IMR-90 (cell line): ENCODE measurements at regions not wholly inside any gene's neighbourhood (a gene's known extent, or its start where the extent isn't known, plus 50 kb on each side); places are given as distances from the start of the nearest gene placed in this dataset.

ENCODE experiments used
- ATAC-seq: fragments of 200-7000 bp; cut with Tn5 transposase; 2 replicates; pipeline ENCODE4 v1.9.1; 2020; ENCODE audit warnings: low read depth, mild to moderate bottlenecking, moderate library complexity
- BruUV-seq: library from RNA; stranded (reverse); fragments of 400-500 nt; replicated peaks from 2 replicates; lab custom pipeline; 2021; lab: Mats Ljungman, UMichigan
- CTCF ChIA-PET: fragments of 300-600 bp; formaldehyde crosslinking; extraction: SDS; loops from one replicate; lab custom pipeline; 2021; ENCODE audit warnings: antibody characterized with exemption; lab: Yijun Ruan, JAX
- POLR2A ChIA-PET: fragments of 300-600 bp; sonication (Branson Sonifier 250); formaldehyde crosslinking; loops from one replicate; lab custom pipeline; 2022; ENCODE audit warnings: antibody characterized with exemption; ENCODE audit not compliant: unreplicated experiment; lab: Charles Lee
- DNase-seq: peaks from one replicate; pipeline ENCODE4 v3.0.0; 2013
- H2AFZ ChIP-seq: replicated peaks from 2 replicates; pipeline ENCODE3; 2013; ENCODE audit warnings: low read length, mild to moderate bottlenecking; ENCODE audit not compliant: poor library complexity
- H2AK5ac ChIP-seq: 2 replicates; pipeline ENCODE4 v1.6.1; 2013; ENCODE audit warnings: low read depth, low read length, inconsistent platforms
- H2AK9ac ChIP-seq: replicated peaks from 2 replicates; pipeline ENCODE3; 2013; ENCODE audit warnings: mild to moderate bottlenecking, low read depth, low read length, moderate library complexity; ENCODE audit not compliant: poor library complexity
- H2BK120ac ChIP-seq: 2 replicates; pipeline ENCODE4 v1.6.1; 2013; ENCODE audit warnings: low read depth, low read length, inconsistent platforms
- H2BK15ac ChIP-seq: 3 replicates; pipeline ENCODE4 v1.6.1; 2013; ENCODE audit warnings: low read depth, low read length, inconsistent platforms
- H2BK20ac ChIP-seq: 2 replicates; pipeline ENCODE4 v1.6.1; 2013; ENCODE audit warnings: low read depth, mild to moderate bottlenecking, inconsistent platforms, low read length, moderate library complexity
- H2BK5ac ChIP-seq: 2 replicates; pipeline ENCODE4 v1.6.1; 2013; ENCODE audit warnings: mild to moderate bottlenecking, low read depth, low read length, inconsistent platforms; ENCODE audit not compliant: poor library complexity, severe bottlenecking
- H3K14ac ChIP-seq: replicated peaks from 2 replicates; pipeline ENCODE4 v1.6.1; 2013; ENCODE audit warnings: low read depth, low read length, inconsistent platforms
- H3K18ac ChIP-seq: 2 replicates; pipeline ENCODE4 v1.6.1; 2013; ENCODE audit warnings: low read depth, low read length, control low read depth
- H3K23ac ChIP-seq: 2 replicates; pipeline ENCODE4 v1.6.1; 2013; ENCODE audit warnings: low read depth, low read length, inconsistent platforms
- H3K27ac ChIP-seq: 2 replicates; pipeline ENCODE4 v1.5.1; 2013; ENCODE audit warnings: mild to moderate bottlenecking, control low read depth, low read length; ENCODE audit not compliant: insufficient read depth
- H3K27me3 ChIP-seq: 2 replicates; pipeline ENCODE4 v1.6.1; 2013; ENCODE audit warnings: low read length; ENCODE audit not compliant: control insufficient read depth, insufficient read depth
- H3K36me3 ChIP-seq: 2 replicates; pipeline ENCODE4 v1.6.1; 2013; ENCODE audit warnings: low read length, mixed read lengths; ENCODE audit not compliant: control insufficient read depth, insufficient read depth
- H3K4ac ChIP-seq: 2 replicates; pipeline ENCODE4 v1.6.1; 2013; ENCODE audit warnings: low read depth, low read length, inconsistent platforms
- H3K4me1 ChIP-seq: 2 replicates; pipeline ENCODE4 v1.6.1; 2013; ENCODE audit warnings: low read length, mixed read lengths; ENCODE audit not compliant: control insufficient read depth, insufficient read depth
- H3K4me2 ChIP-seq: 2 replicates; pipeline ENCODE4 v1.6.1; 2013; ENCODE audit warnings: low read depth, mild to moderate bottlenecking, control low read depth, low read length, moderate library complexity
- H3K4me3 ChIP-seq: 2 replicates; pipeline ENCODE4 v1.5.1; 2013; ENCODE audit warnings: low read depth, mild to moderate bottlenecking, control low read depth, low read length, moderate library complexity; ENCODE audit not compliant: insufficient read depth
- H3K56ac ChIP-seq: 2 replicates; pipeline ENCODE4 v1.6.1; 2013; ENCODE audit warnings: low read length, inconsistent platforms; ENCODE audit not compliant: insufficient read depth; ENCODE audit errors: extremely low read depth
- H3K79me1 ChIP-seq, 2 experiments: 2 replicates each; pipeline ENCODE4 v1.6.1; 2013; ENCODE audit warnings: low read length in 2 of 2, inconsistent platforms in 1 of 2, low read depth in 1 of 2
- H3K9ac ChIP-seq: 2 replicates; pipeline ENCODE4 v1.6.1; 2013; ENCODE audit warnings: low read depth, low read length, control low read depth
- H3K9me1 ChIP-seq: 2 replicates; pipeline ENCODE4 v1.6.1; 2013; ENCODE audit warnings: low read length, inconsistent platforms; ENCODE audit not compliant: insufficient read depth
- H3K9me3 ChIP-seq: 2 replicates; pipeline ENCODE4 v1.6.1; 2013; ENCODE audit warnings: low read length; ENCODE audit not compliant: control insufficient read depth, insufficient read depth
- H4K20me1 ChIP-seq: 2 replicates; pipeline ENCODE4 v1.6.1; 2013; ENCODE audit warnings: low read length, inconsistent platforms; ENCODE audit not compliant: insufficient read depth
- H4K5ac ChIP-seq: 2 replicates; pipeline ENCODE4 v1.6.1; 2013; ENCODE audit warnings: mild to moderate bottlenecking, low read depth, low read length, control low read depth
- H4K8ac ChIP-seq, 2 experiments: 2 replicates each; pipeline ENCODE4 v1.6.1; 2013; ENCODE audit warnings: low read depth in 2 of 2, low read length in 2 of 2, control low read depth in 1 of 2, inconsistent platforms in 1 of 2
- H4K91ac ChIP-seq: 2 replicates; pipeline ENCODE4 v1.6.1; 2013; ENCODE audit warnings: low read depth, low read length, inconsistent platforms; ENCODE audit not compliant: insufficient read depth
- BHLHE40 ChIP-seq: fragments of 150-350 bp; IDR thresholded peaks from 2 replicates; pipeline ENCODE4 v1.6.1; 2016; ENCODE audit warnings: mild to moderate bottlenecking, low read depth, low read length
- CEBPB ChIP-seq: IDR thresholded peaks from 2 replicates; pipeline ENCODE4 v1.6.1; 2012; ENCODE audit warnings: low read depth, low read length, improper control_type of control experiment
- CHD1 ChIP-seq: IDR thresholded peaks from 2 replicates; pipeline ENCODE4 v1.6.1; 2012; ENCODE audit warnings: low read depth, low read length, improper control_type of control experiment
- CTCF ChIP-seq: conservative IDR thresholded peaks from 2 replicates; pipeline ENCODE4 v1.5.1; 2012; ENCODE audit warnings: mild to moderate bottlenecking, low read depth, low read length, improper control_type of control experiment
- ELK1 ChIP-seq: fragments of 150-350 bp; IDR thresholded peaks from 2 replicates; pipeline ENCODE4 v1.6.1; 2016; ENCODE audit warnings: low read depth, mild to moderate bottlenecking, low read length, moderate library complexity, borderline replicate concordance
- FOS ChIP-seq: fragments of 150-350 bp; IDR thresholded peaks from 2 replicates; pipeline ENCODE4 v1.6.1; 2016; ENCODE audit warnings: low read depth, low read length
- MAFK ChIP-seq: IDR thresholded peaks from 2 replicates; pipeline ENCODE4 v1.6.1; 2012; ENCODE audit warnings: low read depth, low read length, improper control_type of control experiment
- MAZ ChIP-seq: IDR thresholded peaks from 2 replicates; pipeline ENCODE4 v1.6.1; 2012; ENCODE audit warnings: low read depth, mild to moderate bottlenecking, low read length, improper control_type of control experiment, moderate library complexity, borderline replicate concordance
- MXI1 ChIP-seq: IDR thresholded peaks from 2 replicates; pipeline ENCODE4 v1.6.1; 2012; ENCODE audit warnings: low read depth, mild to moderate bottlenecking, low read length, moderate library complexity, borderline replicate concordance
- RAD21 ChIP-seq: IDR thresholded peaks from 2 replicates; pipeline ENCODE4 v1.6.1; 2012; ENCODE audit warnings: low read length, improper control_type of control experiment
- RCOR1 ChIP-seq: IDR thresholded peaks from 2 replicates; pipeline ENCODE4 v1.6.1; 2012; ENCODE audit warnings: mild to moderate bottlenecking, low read length, improper control_type of control experiment; ENCODE audit not compliant: insufficient replicate concordance
- SMC3 ChIP-seq: fragments of 150-350 bp; IDR thresholded peaks from 2 replicates; pipeline ENCODE4 v1.6.1; 2016; ENCODE audit warnings: low read depth, mild to moderate bottlenecking, antibody characterized with exemption, low read length, moderate library complexity
- whole genome bisulfite sequencing, 2 experiments: methylation state at CpG; one replicate each; pipeline versions ENCODE4 v1.1.5 to v1.1.7; 2013; ENCODE audit warnings: missing lambda C conversion rate in 2 of 2; ENCODE audit not compliant: insufficient read length in 1 of 2; ENCODE audit errors: extremely low coverage in 2 of 2; 5-methylcytosine and 5-hydroxymethylcytosine counted together
- dilution Hi-C: fragments of 300-500 bp; cut with HindIII; formaldehyde crosslinking; loops from one replicate; pipeline ENCODE4 v1.14.3; 2018; ENCODE audit warnings: low sequenced_read_pairs; ENCODE audit not compliant: unreplicated experiment
- in situ Hi-C: fragments of 300-500 bp; cut with MboI; formaldehyde crosslinking; loops from 3 replicates; pipeline ENCODE4 v1.14.3; 2019; ENCODE audit warnings: low sequenced_read_pairs, inconsistent platforms, mixed read lengths
- intact Hi-C: fragments of 100-400 bp; cut with micrococcal nuclease; formaldehyde crosslinking; loops from 2 replicates; pipeline ENCODE4 v1.10.0; 2022

GRCh38 chr1:55522982-55523381 lies 307.8 kb upstream of the USP24 start:
- intact Hi-C loops: no loop called here
- no peaks in the 10 kb centered on the region for H4K20me1 ChIP-seq

More at GRCh38 chr1:55522982-55523381, 307.8 kb upstream of the USP24 start:
- ATAC-seq: no peak
- Histone ChIP-seq H3K27me3 (no peaks in the 10 kb centered on the region), H3K9me1 (peaks cover 11% of the 10 kb centered on the region), H2BK120ac (no peak overlapping the region), H2AFZ (no peak overlapping the region), H3K4me3 (no peak overlapping the region), H4K8ac (no peak overlapping the region), H3K18ac (peak overlapping the region; percentile 6; the same call in 1 of the 2 replicates), H3K14ac (0 out of 2 replicates have a peak overlapping the region, but pooled peaks have one; percentile 25), H3K4me2 (no peak overlapping the region), H3K23ac (no peak overlapping the region), H4K91ac (0 out of 2 replicates have a peak overlapping the region, but pooled peaks have one; percentile 14), H2BK15ac (no peak overlapping the region; the same call in 2 of the 3 replicates), H3K27ac (no peak overlapping the region), H3K56ac (no peak overlapping the region), H2BK5ac (no peak overlapping the region), H4K5ac (no peak overlapping the region; the same call in 1 of the 2 replicates), H3K4me1 (peaks cover 16% of the 10 kb centered on the region), H2AK9ac (no peak overlapping the region), H3K9ac (no peak overlapping the region), H3K9me3 (no peaks in the 10 kb centered on the region), H3K36me3 (no peaks in the 10 kb centered on the region), H3K79me1 (no peaks in the 10 kb centered on the region), H3K4ac (no peak overlapping the region), H2BK20ac (no peak overlapping the region), H2AK5ac (peak overlapping the region; percentile 16)
- ChIA-PET CTCF (no interaction called here), POLR2A (no interaction called here)
- dilution Hi-C loops: no loop called here
- TF ChIP-seq MXI1 (no peak), RAD21 (no peak), MAFK (no peak), CTCF (no peak), MAZ (no peak), RCOR1 (no peak), CHD1 (no peak), SMC3 (no peak), FOS (no peak), CEBPB (no peak), BHLHE40 (no peak), ELK1 (no peak)
- BruUV-seq: no TSS peak
- WGBS, 2 experiments: no CpG with 5 or more reads among the region's 2 CpGs
- DNase-seq: no peak
- in situ Hi-C loops: loop anchor here (25.0 kb wide), 1 partner anchor 1289 kb away; the partner anchor contains the start of gene FYB2
